ENCODE measurements at regions not wholly inside any gene's neighbourhood (a gene's known extent, or its start where the extent isn't known, plus 50 kb on each side); places are given as distances from the start of the nearest gene placed in this dataset.
A peak's percentile ranks its signal among the peaks of the same experiment; 100 is the strongest.

DNA sequence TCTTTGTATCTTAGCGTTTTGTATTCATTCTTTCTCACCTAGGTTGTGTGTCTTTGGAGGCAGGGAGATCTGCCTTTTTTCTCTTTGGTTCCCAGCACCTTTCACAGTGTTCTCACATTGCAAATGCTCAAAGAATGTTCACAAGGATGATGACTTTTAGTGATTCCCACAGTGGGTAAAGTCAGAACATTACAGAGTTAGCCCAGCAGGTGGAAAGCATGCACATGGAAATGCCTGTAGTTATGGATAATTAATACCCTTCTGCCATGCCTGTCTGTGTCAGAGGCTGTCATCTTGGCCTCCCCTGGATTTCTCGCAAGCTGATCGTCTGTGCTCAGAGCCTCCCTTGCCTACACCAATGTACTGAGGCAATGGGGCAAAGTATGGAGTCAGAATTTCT, 458.9 kb downstream of the LMO4 start:
- Mint-ChIP-seq H3K27me3 (ENCODE audit: low read depth) (peaks cover 4% of the 10 kb centered on the region), H3K4me3 (no peak overlapping the region), H3K27ac (peak overlapping the region in 1 of 3 experiments; percentile 46), H3K4me1 (peaks cover 10% of the 10 kb centered on the region), H3K9me3 (no peaks in the 10 kb centered on the region), H3K36me3 (ENCODE audit: low read depth) (no peaks in the 10 kb centered on the region)
- TF ChIP-seq CTCF (IDR thresholded peaks at IDR 0.05; ENCODE audit: unreplicated experiment in 3 of 3), result no peak

- Mint-ChIP-seq H3K27ac (no peak overlapping the region), H3K9me3 (no peaks in the 10 kb centered on the region), H3K36me3 (ENCODE audit: low read depth) (no peaks in the 10 kb centered on the region), H3K4me1 (peaks cover 13% of the 10 kb centered on the region), H3K4me3 (no peak overlapping the region), H3K27me3 (ENCODE audit: low read depth) (peaks cover 4% of the 10 kb centered on the region)
- TF ChIP-seq CTCF (IDR thresholded peaks at IDR 0.05; ENCODE audit: unreplicated experiment in 3 of 3), result no peak
These were observed 462.1 kb downstream of the LMO4 start for GRCh38 chr1:87790756-87791155.

DNA sequence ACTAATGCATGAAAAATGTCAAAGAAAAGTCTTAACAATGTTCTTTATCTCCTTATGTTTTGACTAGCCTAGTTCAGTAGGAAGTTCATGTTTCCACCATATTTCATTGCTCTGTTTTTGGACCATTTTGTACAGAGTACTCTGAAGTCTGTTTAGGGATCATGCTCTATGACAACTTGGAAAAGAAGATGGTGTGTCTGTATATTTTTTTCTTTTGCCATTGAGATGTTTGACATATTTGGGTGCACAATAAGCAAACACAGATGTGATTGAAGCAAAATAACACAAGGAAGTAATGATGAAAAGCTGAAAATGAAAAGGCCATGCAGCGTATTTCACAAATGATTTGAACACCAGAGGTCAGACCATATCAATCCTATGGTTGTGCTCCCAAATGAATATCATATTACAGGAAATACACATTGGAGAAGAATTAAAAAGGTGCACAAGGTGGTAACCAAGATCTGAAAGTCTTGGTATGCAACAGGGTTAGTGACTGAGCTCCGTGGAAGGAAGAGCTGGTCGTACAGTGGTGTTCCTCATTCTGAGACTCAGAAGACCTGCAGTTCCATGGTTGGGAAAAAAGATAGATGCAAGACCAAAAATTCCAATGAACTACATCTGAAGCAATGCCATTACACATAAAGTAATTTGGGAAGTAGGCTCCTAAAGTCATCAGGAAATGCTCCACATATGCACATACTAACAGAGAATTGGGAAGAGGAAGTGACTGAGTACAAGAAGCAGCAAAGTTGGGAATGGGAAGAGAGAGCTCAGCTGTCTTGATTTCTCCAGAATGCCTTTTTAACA, 463.5 kb downstream of the LMO4 start:
- peaks cover 4% of the 10 kb centered on the region for H3K27me3 Mint-ChIP-seq (ENCODE audit: low read depth)
- TF ChIP-seq CTCF (IDR thresholded peaks at IDR 0.05; ENCODE audit: unreplicated experiment in 3 of 3), result no peak
- no peaks in the 10 kb centered on the region for H3K36me3 Mint-ChIP-seq (ENCODE audit: low read depth)
- peak overlapping the region in 2 of 3 experiments; percentile 9 to 16 for H3K27ac Mint-ChIP-seq
- no peak overlapping the region for H3K4me3 Mint-ChIP-seq
- no peaks in the 10 kb centered on the region for H3K9me3 Mint-ChIP-seq
- H3K4me1 Mint-ChIP-seq, result peaks cover 20% of the 10 kb centered on the region

DNA sequence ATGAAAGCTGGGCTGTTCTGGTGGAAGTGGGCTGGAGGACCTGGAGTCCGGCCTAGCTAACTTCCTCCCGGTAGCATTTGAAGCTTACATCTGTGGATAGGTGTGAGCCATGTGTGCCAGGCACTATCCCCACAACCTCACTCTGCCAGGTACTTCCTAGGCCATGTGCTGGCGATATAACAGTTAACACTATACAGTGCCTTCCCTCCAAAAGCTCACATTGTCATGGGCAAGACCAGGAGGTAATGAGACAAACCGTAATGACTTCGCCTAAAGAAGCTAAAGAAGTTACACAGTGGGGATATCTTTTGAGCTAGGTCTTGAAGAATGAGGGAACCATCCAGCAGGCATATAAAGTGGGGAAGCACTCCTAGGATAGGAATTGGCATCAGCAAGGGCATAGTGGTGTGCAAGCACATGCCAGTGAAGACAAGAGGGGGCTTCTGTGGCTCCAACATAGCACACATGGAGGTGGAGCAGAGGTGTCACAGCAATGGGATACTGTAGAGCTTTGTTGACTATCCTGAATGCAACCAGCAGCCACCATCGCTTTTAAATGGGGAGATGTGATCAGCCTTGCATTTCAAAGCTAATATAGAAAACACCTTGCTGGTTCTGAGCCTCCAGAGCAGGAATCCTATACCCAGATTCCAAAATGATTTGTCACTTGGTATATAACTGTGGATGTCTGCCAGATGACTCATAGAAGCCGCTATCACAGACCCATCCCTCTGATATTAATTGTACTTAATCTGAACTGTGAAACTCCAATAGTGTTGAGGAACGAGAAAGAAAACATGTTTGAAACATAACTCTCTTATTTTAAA, 466.3 kb downstream of the LMO4 start:
- H3K27ac Mint-ChIP-seq, result peak overlapping the region; percentile 85 to 92 (median 90)
- no peaks in the 10 kb centered on the region for H3K9me3 Mint-ChIP-seq
- H3K36me3 Mint-ChIP-seq (ENCODE audit: low read depth), result no peaks in the 10 kb centered on the region
- no peak overlapping the region for H3K4me3 Mint-ChIP-seq
- no peak for TF ChIP-seq CTCF (IDR thresholded peaks at IDR 0.05; ENCODE audit: unreplicated experiment in 3 of 3)
- peaks cover 16% of the 10 kb centered on the region for H3K4me1 Mint-ChIP-seq
- H3K27me3 Mint-ChIP-seq (ENCODE audit: low read depth), result no peaks in the 10 kb centered on the region

- peaks cover 16% of the 10 kb centered on the region for H3K4me1 Mint-ChIP-seq
- peak overlapping the region; percentile 85 to 92 (median 90) for H3K27ac Mint-ChIP-seq
- no peaks in the 10 kb centered on the region for H3K36me3 Mint-ChIP-seq (ENCODE audit: low read depth)
- H3K4me3 Mint-ChIP-seq, result peak overlapping the region in 2 of 3 experiments; percentile 19 to 40
- H3K27me3 Mint-ChIP-seq (ENCODE audit: low read depth), result no peaks in the 10 kb centered on the region
- H3K9me3 Mint-ChIP-seq, result no peaks in the 10 kb centered on the region
- TF ChIP-seq CTCF (IDR thresholded peaks at IDR 0.05; ENCODE audit: unreplicated experiment in 3 of 3), result no peak
These were observed 467.1 kb downstream of the LMO4 start for GRCh38 chr1:87795615-87796337.

Data from nephron (organoid).